GM23338 (cell line): ENCODE measurements at regions not wholly inside any gene's neighbourhood (a gene's known extent, or its start where the extent isn't known, plus 50 kb on each side); places are given as distances from the start of the nearest gene placed in this dataset.

Experiments
- ATAC-seq: fragments of 200-7000 bp; cut with Tn5 transposase; 3 replicates; pipeline ENCODE4 v1.9.1; 2020
- DNase-seq: peaks from one replicate; pipeline ENCODE4 v3.0.0-alpha.2; 2015; ENCODE audit warnings: low spot score
- H2AFZ ChIP-seq: fragments of 200-600 bp; sonication (generic); 2 replicates; pipeline ENCODE4 v1.8.0; 2016; ENCODE audit warnings: antibody characterized with exemption, mild to moderate bottlenecking, moderate library complexity
- H3F3A ChIP-seq: fragments of 200-600 bp; sonication (generic); replicated peaks from 2 replicates; pipeline ENCODE4 v1.8.0; 2017; ENCODE audit warnings: antibody characterized with exemption, mixed run types, low read depth
- H3K27ac ChIP-seq: fragments of 200-600 bp; sonication (generic); 2 replicates; pipeline ENCODE4 v1.6.1; 2016; ENCODE audit warnings: low read depth
- H3K27me3 ChIP-seq: fragments of 200-600 bp; sonication (generic); 2 replicates; pipeline ENCODE4 v1.8.0; 2016; ENCODE audit warnings: mild to moderate bottlenecking, mixed run types, moderate library complexity; ENCODE audit not compliant: insufficient read depth
- H3K36me3 ChIP-seq: fragments of 200-600 bp; sonication (generic); 2 replicates; pipeline ENCODE4 v1.8.0; 2016; ENCODE audit warnings: mild to moderate bottlenecking; ENCODE audit not compliant: insufficient read depth
- H3K4me1 ChIP-seq: fragments of 200-600 bp; sonication (generic); 2 replicates; pipeline ENCODE4 v1.8.0; 2016; ENCODE audit warnings: mild to moderate bottlenecking, moderate library complexity; ENCODE audit not compliant: insufficient read depth
- H3K4me2 ChIP-seq: fragments of 200-600 bp; sonication (generic); 2 replicates; pipeline ENCODE4 v1.7.1; 2017; ENCODE audit warnings: mixed run types
- H3K4me3 ChIP-seq: fragments of 200-600 bp; sonication (generic); 2 replicates; pipeline ENCODE4 v1.6.1; 2016; ENCODE audit warnings: mixed run types
- H3K79me2 ChIP-seq: fragments of 200-600 bp; sonication (generic); replicated peaks from 2 replicates; pipeline ENCODE4 v1.8.0; 2017; ENCODE audit warnings: mild to moderate bottlenecking; ENCODE audit not compliant: insufficient read depth
- H3K9me2 ChIP-seq: fragments of 200-600 bp; sonication (generic); 2 replicates; pipeline ENCODE4 v1.8.0; 2017; ENCODE audit not compliant: insufficient read depth
- H4K20me1 ChIP-seq: fragments of 200-600 bp; sonication (generic); replicated peaks from 2 replicates; pipeline ENCODE4 v1.8.0; 2017; ENCODE audit warnings: mild to moderate bottlenecking; ENCODE audit not compliant: insufficient read depth
- H3K27ac Mint-ChIP-seq: 2 replicates; pipeline ENCODE4 v1.8.0; 2020; ENCODE audit warnings: inconsistent platforms, mild to moderate bottlenecking, moderate library complexity, mixed read lengths
- H3K27me3 Mint-ChIP-seq: 3 replicates; pipeline ENCODE4 v1.8.0; 2022; ENCODE audit warnings: low read depth, mild to moderate bottlenecking, moderate library complexity, mixed read lengths, inconsistent platforms; ENCODE audit not compliant: insufficient read depth, poor library complexity
- H3K36me3 Mint-ChIP-seq: 3 replicates; pipeline ENCODE4 v1.8.0; 2021; ENCODE audit warnings: low read depth, mild to moderate bottlenecking, inconsistent platforms, moderate library complexity, mixed read lengths
- H3K4me1 Mint-ChIP-seq: 3 replicates; pipeline ENCODE4 v1.8.0; 2020; ENCODE audit warnings: mild to moderate bottlenecking, inconsistent platforms, mixed read lengths
- H3K4me3 Mint-ChIP-seq: 3 replicates; pipeline ENCODE4 v1.8.0; 2021; ENCODE audit warnings: moderate library complexity, mild to moderate bottlenecking, inconsistent platforms, mixed read lengths
- H3K9me3 Mint-ChIP-seq: 3 replicates; pipeline ENCODE4 v1.8.0; 2020; ENCODE audit warnings: moderate library complexity, mild to moderate bottlenecking, inconsistent platforms, mixed read lengths
- EZH2 ChIP-seq: fragments of 200-600 bp; sonication (generic); IDR thresholded peaks from one replicate; pipeline ENCODE4 v1.8.0; 2017; ENCODE audit warnings: antibody characterized with exemption, mild to moderate bottlenecking, low read depth; ENCODE audit not compliant: unreplicated experiment
- JUNB ChIP-seq: IDR thresholded peaks from one replicate; pipeline ENCODE4 v1.6.1; 2016; ENCODE audit warnings: antibody characterized with exemption; ENCODE audit not compliant: unreplicated experiment
- NANOG ChIP-seq: IDR thresholded peaks from 2 replicates; pipeline ENCODE4 v1.6.1; 2016; ENCODE audit warnings: antibody characterized with exemption, borderline replicate concordance
- ZNF331 ChIP-seq: fragments of 250-450 bp; sonication (Bioruptor Pico); IDR thresholded peaks from 2 replicates; pipeline ENCODE4 v1.5.0; 2020; ENCODE audit warnings: low read depth, mild to moderate bottlenecking, moderate library complexity
- TF ChIP-seq, protein P1 (sequence below): IDR thresholded peaks from one replicate; pipeline ENCODE4 v1.6.1; 2018; ENCODE audit warnings: antibody characterized with exemption; ENCODE audit not compliant: unreplicated experiment
- TF ChIP-seq, protein P2 (sequence below): IDR thresholded peaks from 2 replicates; pipeline ENCODE4 v1.6.1; 2016; ENCODE audit warnings: antibody characterized with exemption
- TF ChIP-seq, protein P3 (sequence below), 2 experiments: fragments of 200-600 bp in 1 of 2; sonication (generic) in 1 of 2; conservative IDR thresholded peaks; 2 replicates each; pipeline versions ENCODE4 v1.5.1 to v1.6.1; 2016 to 2017; ENCODE audit warnings: antibody characterized with exemption in 2 of 2, low read depth in 2 of 2, mild to moderate bottlenecking in 2 of 2, moderate library complexity in 1 of 2

DNA sequence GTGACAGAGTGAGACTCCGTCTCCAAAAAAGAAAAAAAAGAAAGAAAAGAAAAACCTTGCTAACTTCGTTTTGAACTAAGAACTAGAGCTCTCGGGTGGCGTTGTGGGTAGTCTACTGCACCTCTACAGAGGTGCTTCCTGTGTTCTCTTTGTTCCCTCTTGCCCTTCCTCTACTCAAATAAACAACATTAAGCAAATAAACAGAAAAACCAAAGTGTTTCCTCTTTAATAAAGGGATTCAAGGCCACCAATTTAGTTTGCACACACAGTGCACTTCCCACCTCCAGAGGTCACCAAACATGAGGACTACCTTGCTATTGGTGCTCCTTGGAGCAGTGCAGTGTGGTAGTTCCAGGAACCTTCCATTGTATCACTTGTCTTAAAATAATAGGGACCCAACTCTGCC, 354.2 kb upstream of the TBL1XR1 start:
- ATAC-seq: no peak
- H3K79me2 ChIP-seq: no peaks in the 10 kb centered on the region
- no peak overlapping the region for H3K4me3 Mint-ChIP-seq

More for the DNA sequence above, 354.2 kb upstream of the TBL1XR1 start:
- Mint-ChIP-seq H3K9me3 (no peaks in the 10 kb centered on the region), H3K27ac (peak overlapping the region; percentile 58; the same call in 1 of the 2 replicates), H3K36me3 (no peaks in the 10 kb centered on the region), H3K4me1 (peaks cover 32% of the 10 kb centered on the region), H3K27me3 (peaks cover 7% of the 10 kb centered on the region)
- no peak for DNase-seq
- no peak overlapping the region for H3K4me3 ChIP-seq
- H3K27ac ChIP-seq: no peak overlapping the region
- TF ChIP-seq NANOG: no peak
- TF ChIP-seq, protein P1, sequence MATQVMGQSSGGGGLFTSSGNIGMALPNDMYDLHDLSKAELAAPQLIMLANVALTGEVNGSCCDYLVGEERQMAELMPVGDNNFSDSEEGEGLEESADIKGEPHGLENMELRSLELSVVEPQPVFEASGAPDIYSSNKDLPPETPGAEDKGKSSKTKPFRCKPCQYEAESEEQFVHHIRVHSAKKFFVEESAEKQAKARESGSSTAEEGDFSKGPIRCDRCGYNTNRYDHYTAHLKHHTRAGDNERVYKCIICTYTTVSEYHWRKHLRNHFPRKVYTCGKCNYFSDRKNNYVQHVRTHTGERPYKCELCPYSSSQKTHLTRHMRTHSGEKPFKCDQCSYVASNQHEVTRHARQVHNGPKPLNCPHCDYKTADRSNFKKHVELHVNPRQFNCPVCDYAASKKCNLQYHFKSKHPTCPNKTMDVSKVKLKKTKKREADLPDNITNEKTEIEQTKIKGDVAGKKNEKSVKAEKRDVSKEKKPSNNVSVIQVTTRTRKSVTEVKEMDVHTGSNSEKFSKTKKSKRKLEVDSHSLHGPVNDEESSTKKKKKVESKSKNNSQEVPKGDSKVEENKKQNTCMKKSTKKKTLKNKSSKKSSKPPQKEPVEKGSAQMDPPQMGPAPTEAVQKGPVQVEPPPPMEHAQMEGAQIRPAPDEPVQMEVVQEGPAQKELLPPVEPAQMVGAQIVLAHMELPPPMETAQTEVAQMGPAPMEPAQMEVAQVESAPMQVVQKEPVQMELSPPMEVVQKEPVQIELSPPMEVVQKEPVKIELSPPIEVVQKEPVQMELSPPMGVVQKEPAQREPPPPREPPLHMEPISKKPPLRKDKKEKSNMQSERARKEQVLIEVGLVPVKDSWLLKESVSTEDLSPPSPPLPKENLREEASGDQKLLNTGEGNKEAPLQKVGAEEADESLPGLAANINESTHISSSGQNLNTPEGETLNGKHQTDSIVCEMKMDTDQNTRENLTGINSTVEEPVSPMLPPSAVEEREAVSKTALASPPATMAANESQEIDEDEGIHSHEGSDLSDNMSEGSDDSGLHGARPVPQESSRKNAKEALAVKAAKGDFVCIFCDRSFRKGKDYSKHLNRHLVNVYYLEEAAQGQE: no peak
- TF ChIP-seq, protein P2, sequence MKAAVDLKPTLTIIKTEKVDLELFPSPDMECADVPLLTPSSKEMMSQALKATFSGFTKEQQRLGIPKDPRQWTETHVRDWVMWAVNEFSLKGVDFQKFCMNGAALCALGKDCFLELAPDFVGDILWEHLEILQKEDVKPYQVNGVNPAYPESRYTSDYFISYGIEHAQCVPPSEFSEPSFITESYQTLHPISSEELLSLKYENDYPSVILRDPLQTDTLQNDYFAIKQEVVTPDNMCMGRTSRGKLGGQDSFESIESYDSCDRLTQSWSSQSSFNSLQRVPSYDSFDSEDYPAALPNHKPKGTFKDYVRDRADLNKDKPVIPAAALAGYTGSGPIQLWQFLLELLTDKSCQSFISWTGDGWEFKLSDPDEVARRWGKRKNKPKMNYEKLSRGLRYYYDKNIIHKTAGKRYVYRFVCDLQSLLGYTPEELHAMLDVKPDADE: no peak
- TF ChIP-seq, protein P3, sequence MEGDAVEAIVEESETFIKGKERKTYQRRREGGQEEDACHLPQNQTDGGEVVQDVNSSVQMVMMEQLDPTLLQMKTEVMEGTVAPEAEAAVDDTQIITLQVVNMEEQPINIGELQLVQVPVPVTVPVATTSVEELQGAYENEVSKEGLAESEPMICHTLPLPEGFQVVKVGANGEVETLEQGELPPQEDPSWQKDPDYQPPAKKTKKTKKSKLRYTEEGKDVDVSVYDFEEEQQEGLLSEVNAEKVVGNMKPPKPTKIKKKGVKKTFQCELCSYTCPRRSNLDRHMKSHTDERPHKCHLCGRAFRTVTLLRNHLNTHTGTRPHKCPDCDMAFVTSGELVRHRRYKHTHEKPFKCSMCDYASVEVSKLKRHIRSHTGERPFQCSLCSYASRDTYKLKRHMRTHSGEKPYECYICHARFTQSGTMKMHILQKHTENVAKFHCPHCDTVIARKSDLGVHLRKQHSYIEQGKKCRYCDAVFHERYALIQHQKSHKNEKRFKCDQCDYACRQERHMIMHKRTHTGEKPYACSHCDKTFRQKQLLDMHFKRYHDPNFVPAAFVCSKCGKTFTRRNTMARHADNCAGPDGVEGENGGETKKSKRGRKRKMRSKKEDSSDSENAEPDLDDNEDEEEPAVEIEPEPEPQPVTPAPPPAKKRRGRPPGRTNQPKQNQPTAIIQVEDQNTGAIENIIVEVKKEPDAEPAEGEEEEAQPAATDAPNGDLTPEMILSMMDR (conservative IDR thresholded peaks at IDR 0.05; ENCODE audit: low read depth in 2 of 2): peak in 1 of 2 experiments; percentile 24; a peak in 2 of 4 replicates
- no peak for TF ChIP-seq JUNB
- no peak for TF ChIP-seq EZH2
- no peak for TF ChIP-seq ZNF331 (CRISPR knock-in tag)
- H3K4me2 ChIP-seq: no peak overlapping the region
- H3K27me3 ChIP-seq: no peaks in the 10 kb centered on the region
- H3K36me3 ChIP-seq: no peaks in the 10 kb centered on the region
- H2AFZ ChIP-seq: peak overlapping the region; percentile 52; the same call in 1 of the 2 replicates
- no peaks in the 10 kb centered on the region for H4K20me1 ChIP-seq
- peaks cover 20% of the 10 kb centered on the region for H3K4me1 ChIP-seq
- H3K9me2 ChIP-seq: no peaks in the 10 kb centered on the region
- no peaks in the 10 kb centered on the region for H3F3A ChIP-seq
